Upper lobe of left lung (tissue), 6 donors: ENCODE measurements at regions not wholly inside any gene's neighbourhood (a gene's known extent, or its start where the extent isn't known, plus 50 kb on each side); places are given as distances from the start of the nearest gene placed in this dataset.
"Not testable (repeated sequence)": the region's sequence is repeated elsewhere in the genome, so short reads cannot be mapped to it uniquely, and the experiment has no call there.

Experiments used
- ATAC-seq, 2 donors: fragments of 200-7000 bp; cut with Tn5 transposase; one replicate each; pipeline ENCODE4 v1.9.1; 2022; ENCODE audit warnings: mild to moderate bottlenecking in 2 of 2, moderate library complexity in 2 of 2; ENCODE audit not compliant: low FRiP score in 2 of 2
- DNase-seq, 2 donors: peaks; one replicate each; pipeline ENCODE4 v3.0.0-alpha.2; 2019 to 2020
- H3K27ac ChIP-seq, 4 donors: fragments of 200-600 bp; sonication (generic); one replicate each; pipeline ENCODE4 v1.5.1; 2016 to 2019
- H3K27me3 ChIP-seq, 4 donors: fragments of 200-600 bp; sonication (generic); one replicate each; pipeline ENCODE4 v1.5.1; 2017 to 2019
- H3K36me3 ChIP-seq, 4 donors: fragments of 200-600 bp; sonication (generic); one replicate each; pipeline ENCODE4 v1.5.1; 2016 to 2019
- H3K4me1 ChIP-seq, 4 donors: fragments of 200-600 bp; sonication (generic); one replicate each; pipeline ENCODE4 v1.5.1; 2018 to 2019
- H3K4me3 ChIP-seq, 4 donors: fragments of 200-600 bp; sonication (generic); one replicate each; pipeline ENCODE4 v1.5.1; 2017 to 2019; ENCODE audit warnings: mild to moderate bottlenecking in 2 of 4, moderate library complexity in 1 of 4
- H3K9me3 ChIP-seq, 4 donors: fragments of 200-600 bp; sonication (generic); one replicate each; pipeline ENCODE4 v1.5.1; 2018 to 2019
- CTCF ChIP-seq, 6 experiments: fragments of 450-650 bp in 4 of 6; fragments of 200-600 bp in 2 of 6; sonication (generic) in 2 of 6; IDR thresholded peaks; one replicate each; pipeline ENCODE4 v1.5.1; 2016 to 2019; ENCODE audit warnings: antibody characterized with exemption in 6 of 6
- EP300 ChIP-seq, 4 donors: sonication (generic); formaldehyde crosslinking; IDR thresholded peaks; one replicate each; pipeline ENCODE4 v1.5.1; 2017; ENCODE audit warnings: antibody characterized with exemption in 4 of 4, control low read depth in 2 of 4
- POLR2A ChIP-seq, 4 donors: fragments of 450-650 bp; IDR thresholded peaks; one replicate each; pipeline ENCODE4 v1.5.1; 2016 to 2017; ENCODE audit warnings: antibody characterized with exemption in 4 of 4, mild to moderate bottlenecking in 2 of 4
- POLR2AphosphoS5 ChIP-seq, 2 donors: sonication (generic); formaldehyde crosslinking; IDR thresholded peaks; one replicate each; pipeline ENCODE4 v1.5.1; 2017; ENCODE audit warnings: antibody characterized with exemption in 2 of 2
- WGBS, 2 donors: methylation state at CpG; one replicate each; pipeline ENCODE4 v1.1.5; 2017 to 2018; 5-methylcytosine and 5-hydroxymethylcytosine counted together
- donor health status: DM: no; HTN: no; CAD: no; lungs with moderate emphysema.
- donor health status: DM: no; HTN: yes; CAD: no; lungs with severe emphysema.

DNA sequence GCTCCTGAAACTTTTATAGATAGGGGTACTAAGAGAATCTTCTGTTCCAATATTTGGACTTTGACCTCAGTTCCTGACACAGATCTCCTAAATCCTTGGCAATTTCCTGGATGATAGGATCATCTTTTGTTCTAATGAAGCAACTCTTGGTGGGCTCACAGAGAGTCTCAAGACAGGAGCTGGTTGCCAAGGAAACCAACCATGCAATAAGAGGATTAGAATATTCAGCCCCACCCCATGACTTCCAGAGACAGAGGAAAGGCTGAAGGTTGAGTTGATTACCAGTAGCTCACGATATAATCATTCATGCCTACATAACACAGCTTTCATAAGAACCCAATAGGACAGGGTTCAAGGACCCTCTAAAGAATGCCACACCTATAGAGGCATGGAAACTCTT, 2050.2 kb upstream of the CDH6 start:
- Histone ChIP-seq H3K27me3 (no peaks in the 10 kb centered on the region), H3K4me1 (no peaks in the 10 kb centered on the region), H3K4me3 (no peak overlapping the region), H3K9me3 (no peaks in the 10 kb centered on the region), H3K36me3 (no peaks in the 10 kb centered on the region), H3K27ac (no peak overlapping the region)
- 42 to 59% methylated on average over 1 of the region's 1 CpG for WGBS, 2 donors
- DNase-seq (no peak), ATAC-seq (no peak)
- TF ChIP-seq CTCF (IDR thresholded peaks at IDR 0.05) (no peak), POLR2AphosphoS5 (IDR thresholded peaks at IDR 0.05) (no peak), EP300 (IDR thresholded peaks at IDR 0.05) (no peak), POLR2A (IDR thresholded peaks at IDR 0.05) (no peak)

DNA sequence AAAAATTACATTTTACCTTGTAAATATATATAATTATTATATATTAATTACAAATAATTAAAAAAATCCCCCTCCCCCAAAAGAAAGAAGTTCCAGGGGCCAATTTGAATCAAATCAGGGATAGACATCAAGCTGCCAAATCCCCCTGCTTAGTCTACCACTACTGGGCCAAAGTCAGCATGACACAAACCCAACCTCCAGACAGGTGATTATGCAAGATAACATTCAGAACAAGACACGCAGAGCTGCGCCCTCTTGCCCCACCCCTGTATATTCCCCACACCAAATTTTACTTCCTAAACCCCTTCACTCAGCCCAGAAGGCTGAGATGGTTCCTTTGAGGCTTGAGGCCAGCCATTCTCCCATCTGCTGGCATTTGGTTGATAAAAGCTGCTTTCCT, 2059.1 kb upstream of the CDH6 start:
- no peaks in the 10 kb centered on the region for H3K4me1 ChIP-seq
- no peaks in the 10 kb centered on the region for H3K36me3 ChIP-seq
- no peak overlapping the region for H3K27ac ChIP-seq
- H3K9me3 ChIP-seq = no peaks in the 10 kb centered on the region
- 68 to 85% methylated on average over 2 of the region's 2 CpGs for WGBS, 2 donors
- H3K27me3 ChIP-seq = no peaks in the 10 kb centered on the region
- DNase-seq (no peak), ATAC-seq (no peak)
- TF ChIP-seq POLR2A (IDR thresholded peaks at IDR 0.05) = no peak
- TF ChIP-seq CTCF (IDR thresholded peaks at IDR 0.05) = no peak
- TF ChIP-seq EP300 (IDR thresholded peaks at IDR 0.05) = no peak
- no peak for TF ChIP-seq POLR2AphosphoS5 (IDR thresholded peaks at IDR 0.05)
- no peak overlapping the region for H3K4me3 ChIP-seq

DNA sequence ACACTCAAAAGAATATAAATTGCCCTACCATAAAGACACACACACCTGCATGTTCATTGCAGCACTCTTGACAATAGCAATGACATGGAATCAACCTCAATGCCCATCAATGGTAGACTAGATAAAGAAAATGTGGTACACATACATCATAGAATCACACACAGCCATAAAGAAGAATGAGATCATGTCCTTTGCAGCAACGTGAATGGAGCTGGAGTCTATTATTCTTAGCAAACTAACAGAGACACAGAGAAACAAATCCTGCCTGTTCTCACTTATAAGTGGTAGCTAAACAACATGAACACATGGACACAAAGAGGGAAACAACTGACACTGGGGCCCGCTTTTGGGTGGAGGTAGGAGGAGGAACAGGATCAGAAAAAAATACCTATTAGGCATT, 2062.2 kb upstream of the CDH6 start:
- H3K4me3 ChIP-seq = no peak overlapping the region
- H3K36me3 ChIP-seq = no peaks in the 10 kb centered on the region
- DNase-seq = no peak
- no peak overlapping the region for H3K27ac ChIP-seq
- no peaks in the 10 kb centered on the region for H3K4me1 ChIP-seq
- peaks cover 0 to 10% (median 0%) of the 10 kb centered on the region in 4 donors for H3K9me3 ChIP-seq
- WGBS, 2 donors = 76 to 86% methylated on average over 2 of the region's 2 CpGs
- ATAC-seq = no peak
- TF ChIP-seq POLR2AphosphoS5 (IDR thresholded peaks at IDR 0.05) (no peak), CTCF (IDR thresholded peaks at IDR 0.05) (no peak), EP300 (IDR thresholded peaks at IDR 0.05) (no peak), POLR2A (IDR thresholded peaks at IDR 0.05) (no peak)
- no peaks in the 10 kb centered on the region for H3K27me3 ChIP-seq

- Histone ChIP-seq H3K27ac (no peak overlapping the region), H3K36me3 (no peaks in the 10 kb centered on the region), H3K27me3 (no peaks in the 10 kb centered on the region), H3K9me3 (peaks cover 0 to 10% (median 0%) of the 10 kb centered on the region in 4 donors), H3K4me1 (no peaks in the 10 kb centered on the region), H3K4me3 (no peak overlapping the region)
- WGBS, 2 donors = 62 to 72% methylated on average over 2 of the region's 2 CpGs
- ATAC-seq = no peak
- TF ChIP-seq CTCF (IDR thresholded peaks at IDR 0.05) (no peak), EP300 (IDR thresholded peaks at IDR 0.05) (no peak), POLR2A (IDR thresholded peaks at IDR 0.05) (no peak), POLR2AphosphoS5 (IDR thresholded peaks at IDR 0.05) (no peak)
- DNase-seq = no peak
Observed at GRCh38 chr5:29130786-29131185, 2062.7 kb upstream of the CDH6 start.

DNA sequence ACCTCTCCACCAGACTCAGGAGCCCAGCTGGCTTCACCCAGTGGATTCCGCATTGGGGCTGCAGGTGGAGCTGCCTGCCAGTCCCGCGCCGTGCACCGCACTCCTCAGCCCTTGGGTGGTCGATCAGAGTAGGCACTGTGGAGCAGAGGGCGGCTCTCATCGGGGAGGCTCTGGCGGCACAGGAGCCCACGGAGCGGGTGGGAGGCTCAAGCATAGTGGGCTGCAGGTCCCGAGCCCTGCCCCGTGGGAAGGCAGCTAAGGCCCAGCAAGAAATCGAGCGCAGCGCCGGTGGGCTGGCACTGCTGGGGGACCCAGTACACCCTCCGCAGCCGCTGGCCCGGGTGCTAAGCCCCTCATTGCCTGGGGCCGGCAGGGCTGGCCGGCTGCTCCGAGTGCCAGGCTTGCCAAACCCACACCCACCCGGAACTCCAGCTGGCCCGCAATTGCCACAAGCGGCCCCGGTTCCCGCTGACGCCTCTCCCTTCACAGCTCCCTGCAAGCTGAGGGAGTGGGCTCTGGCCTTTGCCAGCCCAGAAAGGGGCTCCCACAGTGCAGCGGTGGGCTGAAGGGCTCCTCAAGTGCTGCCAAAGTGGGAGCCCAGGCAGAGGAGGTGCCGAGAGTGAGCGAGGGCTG, 2065.8 kb upstream of the CDH6 start:
- DNase-seq = peak in 1 of 2 donors; percentile 74
- WGBS, 2 donors = 87 to 96% methylated on average over 3 to 32 of the region's 32 CpGs
- not testable (repeated sequence) for H3K27ac ChIP-seq

GRCh38 chr5:29126462-29126861, 2067.0 kb upstream of the CDH6 start:
- DNase-seq, ATAC-seq: not testable (repeated sequence)

More for the DNA sequence above, 2065.8 kb upstream of the CDH6 start:
- not testable (repeated sequence) for H3K4me1 ChIP-seq, H3K27me3 ChIP-seq, H3K4me3 ChIP-seq, H3K9me3 ChIP-seq, H3K36me3 ChIP-seq, ATAC-seq

More at GRCh38 chr5:29126462-29126861, 2067.0 kb upstream of the CDH6 start:
- H3K9me3 ChIP-seq, H3K36me3 ChIP-seq, H3K4me3 ChIP-seq, H3K27me3 ChIP-seq, H3K27ac ChIP-seq, H3K4me1 ChIP-seq: not testable (repeated sequence)
- 91 to 93% methylated on average over 14 of the region's 14 CpGs for WGBS, 2 donors
